GM19239 (cell line): ENCODE measurements at regions not wholly inside any gene's neighbourhood (a gene's known extent, or its start where the extent isn't known, plus 50 kb on each side); places are given as distances from the start of the nearest gene placed in this dataset.

Experiments
- DNase-seq: peaks from one replicate; pipeline ENCODE4 v3.0.0; 2011; ENCODE audit warnings: low spot score; ENCODE audit not compliant: insufficient read length
- FAIRE-seq: peaks from 2 replicates; lab custom pipeline; 2011; peaks lifted over from hg19 to GRCh38; lab: Jason Lieb, UNC

- FAIRE-seq (no peak), DNase-seq (no peak)
Observed at GRCh38 chr11:71358122-71358728, 90.0 kb downstream of the DHCR7 start.

- no peak for DNase-seq
- no peak for FAIRE-seq
Observed at GRCh38 chr11:71357414-71357813, 90.8 kb downstream of the DHCR7 start.

GRCh38 chr11:71356904-71357303, 91.3 kb downstream of the DHCR7 start:
- DNase-seq (no peak), FAIRE-seq (no peak)

GRCh38 chr11:71356280-71356876, 91.8 kb downstream of the DHCR7 start:
- no peak for DNase-seq
- no peak for FAIRE-seq

GRCh38 chr11:71355281-71355680, 92.9 kb downstream of the DHCR7 start:
- no peak for DNase-seq
- no peak for FAIRE-seq

- FAIRE-seq (no peak), DNase-seq (no peak)
Observed at GRCh38 chr11:71354394-71355105, 93.6 kb downstream of the DHCR7 start.

- DNase-seq (no peak), FAIRE-seq (no peak)
Observed at GRCh38 chr11:71352748-71353147, 95.4 kb downstream of the DHCR7 start.

GRCh38 chr11:71352226-71352625, 96.0 kb downstream of the DHCR7 start:
- DNase-seq, result no peak
- FAIRE-seq, result no peak

GRCh38 chr11:71349627-71350026, 97.2 kb upstream of the SHANK2 start:
- FAIRE-seq, result no peak
- no peak for DNase-seq

- FAIRE-seq, result no peak
- no peak for DNase-seq
Observed at GRCh38 chr11:71343828-71344400, 91.5 kb upstream of the SHANK2 start.

GRCh38 chr11:71342951-71343827, 90.8 kb upstream of the SHANK2 start:
- FAIRE-seq (peak; percentile 48), DNase-seq (peak; percentile 65)

- FAIRE-seq (no peak), DNase-seq (no peak)
Observed at GRCh38 chr11:71342116-71342515, 89.7 kb upstream of the SHANK2 start.

- FAIRE-seq (no peak), DNase-seq (no peak)
Observed at GRCh38 chr11:71341596-71341995, 89.2 kb upstream of the SHANK2 start.

- FAIRE-seq (no peak), DNase-seq (no peak)
Observed at GRCh38 chr11:71341173-71341572, 88.8 kb upstream of the SHANK2 start.

- no peak for FAIRE-seq
- DNase-seq, result no peak
Observed at GRCh38 chr11:71340086-71340606, 87.8 kb upstream of the SHANK2 start.

GRCh38 chr11:71339396-71339881, 87.1 kb upstream of the SHANK2 start:
- no peak for FAIRE-seq

GRCh38 chr11:71338801-71339395, 86.5 kb upstream of the SHANK2 start:
- DNase-seq (no peak), FAIRE-seq (no peak)

More at GRCh38 chr11:71339396-71339881, 87.1 kb upstream of the SHANK2 start:
- no peak for DNase-seq

GRCh38 chr11:71336996-71337754, 84.8 kb upstream of the SHANK2 start:
- FAIRE-seq, result no peak
- DNase-seq, result no peak
